ENCODE measurements at regions not wholly inside any gene's neighbourhood (a gene's known extent, or its start where the extent isn't known, plus 50 kb on each side); places are given as distances from the start of the nearest gene placed in this dataset.

GRCh38 chr10:120335553-120335952 lies 121.5 kb upstream of the PLPP4 start:
- DNase-seq (ENCODE audit: extremely low spot score): no peak
- no peak for TF ChIP-seq LEF1 (IDR thresholded peaks at IDR 0.05; ENCODE audit: borderline replicate concordance)
- no peak for TF ChIP-seq FOXA1 (IDR thresholded peaks at IDR 0.05)
- no peak for TF ChIP-seq NFRKB (IDR thresholded peaks at IDR 0.05)
- TF ChIP-seq SUZ12 (IDR thresholded peaks at IDR 0.05): no peak
- TF ChIP-seq, protein P1, sequence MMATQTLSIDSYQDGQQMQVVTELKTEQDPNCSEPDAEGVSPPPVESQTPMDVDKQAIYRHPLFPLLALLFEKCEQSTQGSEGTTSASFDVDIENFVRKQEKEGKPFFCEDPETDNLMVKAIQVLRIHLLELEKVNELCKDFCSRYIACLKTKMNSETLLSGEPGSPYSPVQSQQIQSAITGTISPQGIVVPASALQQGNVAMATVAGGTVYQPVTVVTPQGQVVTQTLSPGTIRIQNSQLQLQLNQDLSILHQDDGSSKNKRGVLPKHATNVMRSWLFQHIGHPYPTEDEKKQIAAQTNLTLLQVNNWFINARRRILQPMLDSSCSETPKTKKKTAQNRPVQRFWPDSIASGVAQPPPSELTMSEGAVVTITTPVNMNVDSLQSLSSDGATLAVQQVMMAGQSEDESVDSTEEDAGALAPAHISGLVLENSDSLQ (IDR thresholded peaks at IDR 0.05): no peak
- no peak for TF ChIP-seq FOXK2 (IDR thresholded peaks at IDR 0.05)
- TF ChIP-seq L3MBTL2 (conservative IDR thresholded peaks at IDR 0.05): no peak
- no peak for TF ChIP-seq HDGF (IDR thresholded peaks at IDR 0.05; ENCODE audit: borderline replicate concordance)
- no peak for TF ChIP-seq ZNF384 (IDR thresholded peaks at IDR 0.05)
- TF ChIP-seq ELF4 (IDR thresholded peaks at IDR 0.05): no peak
- TF ChIP-seq ARNT (IDR thresholded peaks at IDR 0.05): no peak
- ChIA-PET POLR2A (no interaction called here), CTCF (no interaction called here)

DNA sequence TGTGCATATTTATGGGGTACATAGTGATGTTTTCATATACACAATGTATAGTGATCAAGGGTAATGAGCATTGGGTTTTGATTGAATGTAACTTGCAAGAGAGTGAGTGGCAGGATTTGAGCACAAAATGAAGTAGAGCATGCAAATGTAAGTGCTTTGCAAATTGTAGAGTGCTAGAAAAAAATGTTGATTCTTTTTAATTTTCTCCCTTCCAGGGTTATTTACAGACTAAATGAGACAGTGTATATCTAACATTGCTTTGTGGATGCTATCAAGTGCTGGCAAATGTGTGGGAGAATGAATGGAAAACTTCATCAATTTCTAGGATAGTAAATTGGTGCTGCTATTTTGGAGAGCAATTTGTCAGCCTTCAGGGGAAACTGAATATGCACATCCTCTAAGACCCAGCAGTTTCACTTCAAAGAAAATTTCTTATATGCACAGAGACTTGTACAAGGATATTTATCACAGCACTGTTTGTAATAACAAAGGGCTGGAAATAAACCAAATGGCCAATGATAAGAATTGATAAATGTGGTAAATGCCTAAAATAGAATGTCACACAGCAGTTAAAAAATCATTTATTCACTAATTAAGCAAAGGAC lies 120.6 kb upstream of the PLPP4 start:
- DNase-seq (ENCODE audit: extremely low spot score): no peak
- TF ChIP-seq, protein P1 (IDR thresholded peaks at IDR 0.05): no peak
- TF ChIP-seq NFRKB (IDR thresholded peaks at IDR 0.05): no peak
- ChIA-PET CTCF (interaction anchor here (1.1 to 1.3 kb wide), 3 partner anchors 12 to 35 kb away, joined by 3 to 4 read pairs (median 4); no protein-coding TSS in a partner anchor), POLR2A (no interaction called here)

DNA sequence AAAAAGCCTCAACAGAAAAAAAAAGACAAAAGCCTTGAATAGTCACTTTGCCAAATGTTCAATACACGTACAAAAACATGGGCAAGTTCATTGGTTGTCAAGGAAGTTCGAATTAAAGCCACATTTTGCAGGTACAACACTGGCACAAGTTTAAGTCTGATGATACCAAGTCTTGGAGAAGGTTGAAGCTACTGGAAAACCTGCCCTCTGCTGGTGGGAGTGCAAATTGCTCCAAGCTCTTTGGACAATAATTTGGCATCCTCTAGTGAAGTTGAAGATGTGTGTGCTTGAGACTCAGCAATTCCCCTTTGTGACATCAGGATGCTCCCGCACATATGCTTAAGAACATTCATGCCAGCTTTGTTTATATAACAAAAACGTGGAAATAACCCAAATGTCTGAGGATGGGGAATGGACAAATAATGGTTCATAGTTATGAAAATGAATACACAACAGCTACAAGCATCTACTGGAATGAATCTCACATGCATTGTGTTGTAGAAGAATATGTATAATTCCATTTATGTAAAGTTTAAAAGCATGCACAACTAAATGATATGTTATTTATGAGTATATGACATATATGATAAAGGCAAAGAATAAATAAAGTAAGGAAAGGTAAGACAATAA lies 120.0 kb upstream of the PLPP4 start:
- ChIA-PET POLR2A (no interaction called here), CTCF (interaction anchor here (0.6 to 1.3 kb wide), 4 partner anchors 8 to 36 kb away, joined by 3 to 4 read pairs (median 4); no protein-coding TSS in a partner anchor)
- TF ChIP-seq ZNF384 (IDR thresholded peaks at IDR 0.05): no peak
- TF ChIP-seq SUZ12 (IDR thresholded peaks at IDR 0.05): no peak
- no peak for TF ChIP-seq ARNT (IDR thresholded peaks at IDR 0.05)
- no peak for TF ChIP-seq CTBP1 (IDR thresholded peaks at IDR 0.05; ENCODE audit: borderline replicate concordance)
- TF ChIP-seq L3MBTL2 (conservative IDR thresholded peaks at IDR 0.05): no peak
- TF ChIP-seq ELF4 (IDR thresholded peaks at IDR 0.05): no peak
- no peak for TF ChIP-seq NFRKB (IDR thresholded peaks at IDR 0.05)
- TF ChIP-seq, protein P1 (IDR thresholded peaks at IDR 0.05): no peak
- no peak for TF ChIP-seq FOXA1 (IDR thresholded peaks at IDR 0.05)
- TF ChIP-seq SP1 (IDR thresholded peaks at IDR 0.05): no peak
- no peak for TF ChIP-seq HDGF (IDR thresholded peaks at IDR 0.05; ENCODE audit: borderline replicate concordance)
- TF ChIP-seq LEF1 (IDR thresholded peaks at IDR 0.05; ENCODE audit: borderline replicate concordance): no peak
- no peak for TF ChIP-seq TARDBP (IDR thresholded peaks at IDR 0.05)
- TF ChIP-seq FOXK2 (IDR thresholded peaks at IDR 0.05): no peak
- TF ChIP-seq FOXM1 (IDR thresholded peaks at IDR 0.05; ENCODE audit: borderline replicate concordance): no peak
- no peak for TF ChIP-seq BHLHE40 (IDR thresholded peaks at IDR 0.05; ENCODE audit: borderline replicate concordance)
- DNase-seq (ENCODE audit: extremely low spot score): peak; percentile 64

DNA sequence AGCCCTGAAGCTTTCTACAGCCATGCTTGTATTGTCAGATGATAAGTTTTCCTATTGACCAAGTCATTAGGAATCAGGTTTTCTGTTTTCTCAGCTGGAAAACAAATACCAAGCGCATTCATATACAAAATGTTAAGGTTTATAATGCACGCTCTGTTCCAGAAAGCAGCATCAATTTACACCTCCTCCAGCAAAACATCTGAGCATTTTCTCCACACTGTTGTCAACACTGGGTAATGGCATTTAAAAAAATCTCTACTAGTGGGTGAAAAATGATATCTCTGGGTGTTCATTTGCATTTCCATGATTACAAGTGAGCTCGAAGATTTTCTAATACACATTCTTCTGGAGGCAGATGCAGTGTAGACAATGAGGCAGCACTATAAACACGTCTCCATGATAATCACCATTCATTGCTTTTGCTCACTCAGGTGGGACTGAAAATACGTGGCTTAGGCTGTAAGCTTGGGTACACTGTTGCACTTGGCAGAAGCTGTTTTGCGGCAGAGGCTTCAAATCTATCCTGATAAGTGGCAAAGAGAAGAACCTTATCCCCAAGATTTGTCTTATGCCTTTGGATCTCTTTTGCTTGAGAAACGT lies 114.8 kb upstream of the PLPP4 start:
- no peak for DNase-seq (ENCODE audit: extremely low spot score)
- CTCF ChIA-PET: interaction anchor here (0.6 to 0.7 kb wide), 2 partner anchors 20 to 643 kb away, joined by 3 read pairs; no protein-coding TSS in a partner anchor
- no peak for TF ChIP-seq FOXA1 (IDR thresholded peaks at IDR 0.05)
- TF ChIP-seq ELF4 (IDR thresholded peaks at IDR 0.05): no peak
- no peak for TF ChIP-seq SP1 (IDR thresholded peaks at IDR 0.05)
- TF ChIP-seq, protein P1 (IDR thresholded peaks at IDR 0.05): no peak
- TF ChIP-seq LEF1 (IDR thresholded peaks at IDR 0.05; ENCODE audit: borderline replicate concordance): no peak
- TF ChIP-seq SUZ12 (IDR thresholded peaks at IDR 0.05): no peak
- TF ChIP-seq TARDBP (IDR thresholded peaks at IDR 0.05): no peak
- TF ChIP-seq ARNT (IDR thresholded peaks at IDR 0.05): no peak
- no peak for TF ChIP-seq FOXK2 (IDR thresholded peaks at IDR 0.05)
- no peak for TF ChIP-seq NFRKB (IDR thresholded peaks at IDR 0.05)
- no peak for TF ChIP-seq CTBP1 (IDR thresholded peaks at IDR 0.05; ENCODE audit: borderline replicate concordance)
- no peak for TF ChIP-seq HDGF (IDR thresholded peaks at IDR 0.05; ENCODE audit: borderline replicate concordance)
- TF ChIP-seq BHLHE40 (IDR thresholded peaks at IDR 0.05; ENCODE audit: borderline replicate concordance): no peak
- TF ChIP-seq ZNF384 (IDR thresholded peaks at IDR 0.05): no peak
- TF ChIP-seq FOXM1 (IDR thresholded peaks at IDR 0.05; ENCODE audit: borderline replicate concordance): no peak
- POLR2A ChIA-PET: no interaction called here

DNA sequence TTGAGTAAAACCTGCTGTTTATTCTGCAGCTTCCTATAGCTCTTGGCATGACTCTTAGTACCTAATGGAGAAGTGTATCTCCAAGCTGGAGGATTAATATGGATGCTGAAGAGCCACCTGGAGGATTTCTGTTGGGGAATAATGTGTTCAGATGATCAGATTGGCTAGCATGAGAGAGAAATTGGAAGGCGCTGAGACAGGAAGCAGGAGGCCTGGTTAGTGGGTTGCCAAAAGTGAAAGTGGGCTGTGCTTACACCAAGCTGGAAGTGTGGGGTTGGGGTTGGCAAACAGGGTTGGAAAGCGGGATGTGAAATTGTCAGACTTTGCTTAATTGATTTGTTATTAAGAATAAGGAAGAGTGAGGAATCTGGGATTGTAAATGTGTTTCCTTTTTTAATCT lies 111.8 kb upstream of the PLPP4 start:
- POLR2A ChIA-PET: no interaction called here
- CTCF ChIA-PET: interaction anchor here (1.0 kb wide), 1 partner anchor 8 kb away, joined by 3 read pairs; no protein-coding TSS in a partner anchor
- TF ChIP-seq ELF4 (IDR thresholded peaks at IDR 0.05): no peak
- no peak for TF ChIP-seq FOXA1 (IDR thresholded peaks at IDR 0.05)
- TF ChIP-seq ZNF384 (IDR thresholded peaks at IDR 0.05): no peak
- DNase-seq (ENCODE audit: extremely low spot score): no peak
